ENCODE measurements at regions not wholly inside any gene's neighbourhood (a gene's known extent, or its start where the extent isn't known, plus 50 kb on each side); places are given as distances from the start of the nearest gene placed in this dataset.
"Not testable (repeated sequence)": the region's sequence is repeated elsewhere in the genome, so short reads cannot be mapped to it uniquely, and the experiment has no call there.

- DNase-seq (ENCODE audit: low read depth in 4 of 4, low spot score in 1 of 4) = no peak
Measured at GRCh38 chr6:3920321-3920720, 71.1 kb downstream of the FAM50B start.

DNA sequence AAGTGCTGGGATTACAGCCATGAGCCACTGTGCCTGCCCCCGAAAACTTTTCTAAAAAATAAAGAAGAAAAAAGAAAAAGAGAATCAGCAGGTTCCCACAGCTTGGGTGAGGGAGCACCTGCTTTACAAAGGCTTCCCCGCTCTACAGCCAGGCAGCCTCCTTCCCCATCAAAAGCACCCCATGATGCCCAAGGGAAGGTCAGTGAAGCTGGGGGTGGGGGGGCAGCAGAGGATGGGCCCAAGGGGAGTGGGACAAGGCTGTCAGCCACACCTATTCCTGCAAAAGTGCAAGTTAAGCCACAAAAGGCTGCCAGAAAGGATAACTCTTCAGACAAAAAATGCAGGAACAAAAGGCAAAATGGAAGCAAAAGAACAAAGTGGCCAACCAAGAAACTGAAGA is 72.5 kb downstream of the FAM50B start:
- DNase-seq (ENCODE audit: low read depth in 4 of 4, low spot score in 1 of 4) = no peak

- DNase-seq (ENCODE audit: low read depth in 4 of 4, low spot score in 1 of 4) = not testable (repeated sequence)
Measured at GRCh38 chr6:3922619-3923018, 73.4 kb downstream of the FAM50B start.

- DNase-seq (ENCODE audit: low read depth in 4 of 4, low spot score in 1 of 4) = not testable (repeated sequence)
Measured at GRCh38 chr6:3925223-3926149, 76.3 kb downstream of the FAM50B start.

GRCh38 chr6:3926150-3926482 is 76.9 kb downstream of the FAM50B start:
- DNase-seq (ENCODE audit: low read depth in 4 of 4, low spot score in 1 of 4) = no peak

DNA sequence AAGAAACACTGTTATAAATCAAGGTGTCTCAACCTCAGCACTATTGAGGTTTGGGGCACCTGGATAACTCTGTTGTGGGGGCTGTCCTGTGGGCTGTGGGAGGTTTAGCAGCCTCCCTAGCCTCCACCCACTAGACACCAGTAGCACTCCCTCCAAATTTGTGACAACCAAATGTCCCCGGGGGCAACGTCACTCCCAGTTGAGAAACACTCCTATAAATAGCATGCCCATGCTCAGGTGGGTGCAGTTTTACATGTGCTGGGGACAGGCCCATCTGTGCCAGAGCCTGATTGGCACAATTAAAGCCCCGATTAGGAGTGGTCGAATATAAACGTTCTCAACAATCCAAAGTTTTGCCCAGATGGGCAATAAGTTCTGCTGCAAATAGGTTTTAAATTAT is 78.9 kb downstream of the FAM50B start:
- DNase-seq (ENCODE audit: low read depth in 4 of 4, low spot score in 1 of 4) = no peak

DNA sequence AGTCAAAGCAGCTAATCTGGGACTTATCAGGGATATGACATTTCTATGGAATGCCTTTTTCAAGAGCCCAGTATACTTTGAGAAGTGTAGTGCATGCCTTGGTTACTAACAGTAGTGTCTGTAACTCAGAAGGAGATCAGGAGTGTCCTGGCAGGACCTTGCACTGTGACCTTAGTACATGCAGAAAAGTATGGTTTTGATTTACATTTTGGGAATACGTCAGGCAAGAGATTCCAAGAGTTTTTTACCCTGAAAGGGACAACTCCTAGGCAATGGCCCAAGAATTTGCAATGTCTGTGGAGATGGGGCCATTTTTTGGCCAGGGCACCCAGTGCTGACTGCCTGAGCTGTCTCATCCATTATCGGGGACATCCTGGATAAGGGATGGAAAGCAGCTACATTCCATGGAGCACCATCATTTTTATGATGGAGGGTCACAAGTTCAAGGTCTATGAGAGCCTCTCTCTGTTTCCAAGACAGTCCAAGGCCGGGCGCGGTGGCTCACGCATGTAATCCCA is 80.2 kb downstream of the FAM50B start:
- DNase-seq (ENCODE audit: low read depth in 4 of 4, low spot score in 1 of 4) = no peak

GRCh38 chr6:3937438-3937837 is 88.3 kb downstream of the FAM50B start:
- DNase-seq (ENCODE audit: low read depth in 4 of 4, low spot score in 1 of 4) = no peak

GRCh38 chr6:3938715-3939367 is 89.7 kb downstream of the FAM50B start:
- DNase-seq (ENCODE audit: low read depth in 4 of 4, low spot score in 1 of 4) = no peak

DNA sequence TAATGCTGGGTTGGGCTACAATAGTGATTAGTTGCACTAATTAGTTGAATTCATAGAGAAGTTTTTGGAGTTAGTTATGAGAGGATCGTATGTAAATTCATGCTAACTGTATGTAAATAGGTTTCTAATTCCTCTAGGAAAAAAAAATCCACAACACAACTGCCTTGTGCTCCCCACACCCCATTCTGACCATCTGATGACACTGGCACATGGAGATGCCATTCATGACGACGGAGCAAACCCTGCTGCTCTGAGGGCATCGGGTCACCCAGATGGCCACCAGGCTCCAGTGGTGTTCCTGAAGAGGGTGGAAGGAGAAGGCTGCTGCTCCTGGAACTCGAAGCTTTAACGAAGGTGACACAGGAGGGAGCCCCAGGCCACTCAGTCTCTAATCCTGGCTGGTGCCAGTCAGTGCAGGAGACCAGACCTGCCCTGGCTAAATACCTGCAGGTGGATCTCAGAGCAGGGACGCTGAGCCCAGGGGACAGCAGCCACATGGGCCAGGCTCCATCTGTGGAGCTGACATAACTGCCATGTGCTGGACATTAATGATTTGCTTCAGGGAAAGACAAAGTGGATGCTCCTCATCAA is 90.3 kb downstream of the FAM50B start:
- DNase-seq (ENCODE audit: low read depth in 4 of 4, low spot score in 1 of 4) = no peak

GRCh38 chr6:3939964-3940363 is 90.8 kb downstream of the FAM50B start:
- no peak for DNase-seq (ENCODE audit: low read depth in 4 of 4, low spot score in 1 of 4)

DNA sequence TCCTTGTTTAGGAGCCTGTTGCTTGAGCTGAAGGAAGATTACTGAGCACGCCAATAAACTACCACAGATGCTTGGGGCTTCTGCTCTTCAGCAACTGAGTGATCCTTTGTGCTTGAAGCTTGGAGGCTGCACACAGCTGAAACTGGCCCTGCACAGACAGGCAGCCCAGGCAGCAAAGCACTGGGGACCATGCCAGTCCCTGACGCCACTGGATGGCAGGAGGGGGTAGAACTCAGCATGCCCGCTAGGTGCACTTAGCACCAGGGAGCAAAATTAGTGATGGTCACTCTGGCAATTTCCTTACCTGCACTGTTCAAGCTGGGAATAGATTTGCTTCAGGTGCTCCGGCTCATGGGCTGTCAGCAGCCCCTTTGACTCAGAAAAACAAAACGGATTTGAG is 91.5 kb downstream of the FAM50B start:
- no peak for DNase-seq (ENCODE audit: low read depth in 4 of 4, low spot score in 1 of 4)

DNA sequence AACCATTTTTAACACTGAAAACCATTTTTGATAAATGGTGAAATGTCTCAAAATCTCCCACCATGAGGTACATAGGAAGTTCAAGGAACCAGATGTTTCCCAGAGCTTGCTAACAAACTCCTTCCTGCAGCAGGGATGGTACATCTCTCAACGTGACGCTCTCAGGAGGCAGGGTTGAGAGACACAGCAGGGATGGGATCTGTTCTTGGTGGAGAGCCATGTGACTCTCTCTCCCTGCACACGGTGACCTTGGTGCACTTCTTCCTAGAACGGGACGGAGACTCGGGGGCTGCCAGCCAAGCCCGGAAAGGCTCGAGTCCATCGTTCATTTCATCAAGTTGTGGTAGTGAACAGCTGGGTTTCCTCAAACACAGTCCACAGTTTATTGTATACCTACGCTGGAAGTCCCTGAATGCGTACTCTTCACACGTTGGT is 94.2 kb downstream of the FAM50B start:
- no peak for DNase-seq (ENCODE audit: low read depth in 4 of 4, low spot score in 1 of 4)

DNA sequence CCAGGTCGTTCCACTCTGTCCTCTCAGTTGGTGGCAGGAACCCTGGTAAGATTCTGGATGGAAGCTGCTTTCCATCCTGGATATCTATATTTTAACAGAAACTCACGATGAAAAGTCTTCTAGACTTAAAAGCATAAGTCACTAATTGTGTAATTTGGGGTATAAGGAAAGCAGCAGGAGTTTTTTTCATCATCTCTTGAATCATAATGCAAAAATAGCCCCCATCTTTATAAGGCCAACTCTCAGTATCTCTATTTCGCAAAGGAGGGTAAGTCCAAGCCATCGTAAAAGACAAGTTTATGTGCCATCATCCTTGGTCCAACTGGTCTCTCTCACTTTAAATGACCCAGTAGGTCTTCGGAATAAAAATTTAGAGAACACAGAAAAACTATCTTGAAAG is 95.1 kb downstream of the FAM50B start:
- no peak for DNase-seq (ENCODE audit: low read depth in 4 of 4, low spot score in 1 of 4)

DNA sequence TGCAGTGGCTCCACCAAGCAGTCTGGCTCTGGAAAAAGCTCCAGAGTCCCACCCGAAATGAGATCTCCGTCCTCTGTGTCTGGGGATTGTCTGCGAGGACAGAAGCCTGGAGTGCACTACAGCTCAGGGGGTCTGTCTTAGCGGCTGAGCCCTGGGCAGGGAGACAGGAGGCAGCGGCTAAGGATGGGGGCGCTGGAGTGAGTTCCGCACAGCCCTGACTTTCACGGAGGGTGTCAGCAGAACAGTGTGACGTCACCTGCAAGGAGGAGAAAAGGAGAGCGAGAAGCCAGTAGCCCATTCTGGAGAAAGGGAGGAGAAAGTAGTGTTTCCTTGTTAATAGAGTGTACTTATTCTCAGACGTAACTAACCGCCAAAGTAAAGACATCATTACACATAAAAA is 97.6 kb downstream of the FAM50B start:
- no peak for DNase-seq (ENCODE audit: low read depth in 4 of 4, low spot score in 1 of 4)

DNA sequence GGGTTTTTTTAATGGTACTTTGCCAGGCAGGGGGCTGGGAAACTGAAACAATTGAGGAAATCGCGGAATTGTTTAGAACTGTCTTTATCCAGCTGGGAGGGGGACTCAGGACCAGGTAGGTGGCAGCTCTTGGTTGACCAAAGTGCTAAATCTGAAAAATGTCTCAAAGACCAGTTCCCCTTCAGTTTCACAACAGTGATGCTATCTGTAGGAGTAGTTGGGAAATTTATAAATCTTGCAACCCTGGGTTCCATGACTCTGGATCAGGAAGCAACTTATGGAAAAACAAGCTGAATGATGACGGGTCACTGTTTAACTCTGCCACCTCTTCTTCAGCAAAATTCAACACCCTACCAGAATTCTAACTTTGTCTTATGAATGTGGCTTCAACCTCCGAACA is 99.7 kb downstream of the FAM50B start:
- no peak for DNase-seq (ENCODE audit: low read depth in 4 of 4, low spot score in 1 of 4)

- no peak for DNase-seq (ENCODE audit: low read depth in 4 of 4, low spot score in 1 of 4)
Measured at GRCh38 chr6:3949521-3949920, 100.3 kb downstream of the FAM50B start.

- DNase-seq (ENCODE audit: low read depth in 4 of 4, low spot score in 1 of 4) = no peak
Measured at GRCh38 chr6:3956054-3956453, 106.9 kb downstream of the FAM50B start.

GRCh38 chr6:3957321-3957720 is 108.1 kb downstream of the FAM50B start:
- DNase-seq (ENCODE audit: low read depth in 4 of 4, low spot score in 1 of 4) = no peak

- no peak for DNase-seq (ENCODE audit: low read depth in 4 of 4, low spot score in 1 of 4)
Measured at GRCh38 chr6:3958255-3958654, 109.1 kb downstream of the FAM50B start.

DNA sequence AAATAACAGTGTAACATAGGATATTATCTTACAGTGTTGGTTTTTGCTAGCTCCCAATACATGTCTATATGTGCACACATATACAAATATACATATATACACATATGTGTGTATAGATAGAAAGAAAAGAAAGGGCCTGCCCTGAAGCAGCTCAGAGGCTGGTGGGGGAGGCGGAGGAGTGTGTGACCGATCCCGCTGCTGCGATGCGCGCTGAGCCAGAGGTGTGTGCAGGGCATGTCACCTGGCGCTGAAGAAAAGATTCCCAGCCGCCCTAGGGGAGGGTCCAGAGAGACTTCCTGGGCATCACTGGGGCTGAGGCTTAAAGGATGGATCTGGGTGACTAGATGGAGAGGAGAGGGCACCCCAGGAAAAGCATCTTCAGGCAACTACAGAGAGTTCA is 110.2 kb downstream of the FAM50B start:
- DNase-seq (ENCODE audit: low read depth in 4 of 4, low spot score in 1 of 4) = no peak

GRCh38 chr6:3960754-3961361 is 111.7 kb downstream of the FAM50B start:
- no peak for DNase-seq (ENCODE audit: low read depth in 4 of 4, low spot score in 1 of 4)
